HepG2 (cell line): ENCODE measurements at regions not wholly inside any gene's neighbourhood (a gene's known extent, or its start where the extent isn't known, plus 50 kb on each side); places are given as distances from the start of the nearest gene placed in this dataset.

Experiments
- ARNT ChIP-seq: fragments of 450-650 bp; IDR thresholded peaks from 2 replicates; pipeline ENCODE4 v1.6.1; 2017
- SOX13 ChIP-seq, 3 experiments: fragments of 450-650 bp in 1 of 3; sonication (generic) in 1 of 3; formaldehyde crosslinking in 1 of 3; IDR thresholded peaks in 2 of 3; conservative IDR thresholded peaks in 1 of 3; 2 replicates each; pipeline versions ENCODE4 v1.5.0 to v1.6.1; 2016 to 2020; ENCODE audit warnings: antibody characterized with exemption in 1 of 3, mild to moderate bottlenecking in 1 of 3, missing compliant biosample characterization in 1 of 3, missing genetic modification reagents in 1 of 3, moderate library complexity in 1 of 3
- TCF12 ChIP-seq, 2 experiments: fragments of 450-650 bp in 1 of 2; sonication (generic) in 1 of 2; formaldehyde crosslinking in 1 of 2; IDR thresholded peaks; 2 replicates each; pipeline versions ENCODE4 v1.6.1 to v1.8.0; 2017 to 2022; ENCODE audit warnings: antibody characterized with exemption in 1 of 2, mild to moderate bottlenecking in 1 of 2, missing genetic modification reagents in 1 of 2, moderate library complexity in 1 of 2
- ZC3H4 ChIP-seq: sonication (generic); formaldehyde crosslinking; IDR thresholded peaks from 2 replicates; pipeline ENCODE4 v1.4.0; 2020; ENCODE audit warnings: missing genetic modification reagents, borderline replicate concordance
- ZNF350 ChIP-seq: sonication (generic); formaldehyde crosslinking; IDR thresholded peaks from 2 replicates; pipeline ENCODE4 v1.4.0; 2020; ENCODE audit warnings: mild to moderate bottlenecking, low read depth, missing genetic modification reagents, borderline replicate concordance
- ZNF512B ChIP-seq: sonication (generic); formaldehyde crosslinking; IDR thresholded peaks from 2 replicates; pipeline ENCODE4 v1.5.1; 2020; ENCODE audit warnings: missing genetic modification reagents, mild to moderate bottlenecking, borderline replicate concordance
- TF ChIP-seq, protein P1 (sequence below): sonication (generic); formaldehyde crosslinking; IDR thresholded peaks from 2 replicates; pipeline ENCODE4 v1.5.0; 2020; ENCODE audit warnings: missing genetic modification reagents, mild to moderate bottlenecking, borderline replicate concordance
- TF ChIP-seq, protein P2 (sequence below): sonication (generic); formaldehyde crosslinking; IDR thresholded peaks from 2 replicates; pipeline ENCODE4 v1.5.1; 2020; ENCODE audit warnings: mild to moderate bottlenecking, missing genetic modification reagents

DNA sequence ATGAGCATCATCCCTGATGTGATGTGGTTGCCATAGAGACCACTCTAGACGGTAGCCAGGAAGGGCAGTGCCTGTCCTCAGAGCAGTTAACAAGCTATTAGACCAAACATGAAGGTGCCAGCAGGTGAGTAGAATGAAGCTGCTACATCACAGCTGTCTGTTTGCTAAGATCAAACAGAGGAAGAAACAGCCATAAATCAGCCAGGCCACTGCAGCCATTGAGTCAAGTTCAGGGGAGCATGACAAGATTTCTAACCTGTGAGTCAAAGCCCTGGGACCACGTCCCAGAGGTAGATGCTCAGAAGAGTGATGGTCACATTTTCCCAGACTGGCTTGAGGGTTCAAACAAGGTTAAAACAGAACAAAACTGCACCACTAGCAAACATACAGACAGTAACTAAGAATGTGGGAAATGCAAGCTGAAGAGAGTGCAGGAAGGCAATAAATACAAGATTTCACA is 450.6 kb upstream of the DAB1 start (continued):
- TF ChIP-seq ZNF512B (CRISPR knock-in tag) (no peak), ZC3H4 (CRISPR knock-in tag) (no peak), TCF12 (IDR thresholded peaks at IDR 0.05) (no peak), TCF12 (CRISPR knock-in tag; IDR thresholded peaks at IDR 0.05) (no peak), ZNF350 (CRISPR knock-in tag) (no peak), ARNT (no peak), SOX13 (IDR thresholded peaks at IDR 0.05) (no peak), SOX13 (CRISPR knock-in tag; conservative IDR thresholded peaks at IDR 0.05 in 1 of 2, IDR thresholded peaks at IDR 0.05 in 1 of 2) (no peak)
- TF ChIP-seq, protein P1, sequence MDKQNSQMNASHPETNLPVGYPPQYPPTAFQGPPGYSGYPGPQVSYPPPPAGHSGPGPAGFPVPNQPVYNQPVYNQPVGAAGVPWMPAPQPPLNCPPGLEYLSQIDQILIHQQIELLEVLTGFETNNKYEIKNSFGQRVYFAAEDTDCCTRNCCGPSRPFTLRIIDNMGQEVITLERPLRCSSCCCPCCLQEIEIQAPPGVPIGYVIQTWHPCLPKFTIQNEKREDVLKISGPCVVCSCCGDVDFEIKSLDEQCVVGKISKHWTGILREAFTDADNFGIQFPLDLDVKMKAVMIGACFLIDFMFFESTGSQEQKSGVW (CRISPR knock-in tag): no peak
- TF ChIP-seq, protein P2, sequence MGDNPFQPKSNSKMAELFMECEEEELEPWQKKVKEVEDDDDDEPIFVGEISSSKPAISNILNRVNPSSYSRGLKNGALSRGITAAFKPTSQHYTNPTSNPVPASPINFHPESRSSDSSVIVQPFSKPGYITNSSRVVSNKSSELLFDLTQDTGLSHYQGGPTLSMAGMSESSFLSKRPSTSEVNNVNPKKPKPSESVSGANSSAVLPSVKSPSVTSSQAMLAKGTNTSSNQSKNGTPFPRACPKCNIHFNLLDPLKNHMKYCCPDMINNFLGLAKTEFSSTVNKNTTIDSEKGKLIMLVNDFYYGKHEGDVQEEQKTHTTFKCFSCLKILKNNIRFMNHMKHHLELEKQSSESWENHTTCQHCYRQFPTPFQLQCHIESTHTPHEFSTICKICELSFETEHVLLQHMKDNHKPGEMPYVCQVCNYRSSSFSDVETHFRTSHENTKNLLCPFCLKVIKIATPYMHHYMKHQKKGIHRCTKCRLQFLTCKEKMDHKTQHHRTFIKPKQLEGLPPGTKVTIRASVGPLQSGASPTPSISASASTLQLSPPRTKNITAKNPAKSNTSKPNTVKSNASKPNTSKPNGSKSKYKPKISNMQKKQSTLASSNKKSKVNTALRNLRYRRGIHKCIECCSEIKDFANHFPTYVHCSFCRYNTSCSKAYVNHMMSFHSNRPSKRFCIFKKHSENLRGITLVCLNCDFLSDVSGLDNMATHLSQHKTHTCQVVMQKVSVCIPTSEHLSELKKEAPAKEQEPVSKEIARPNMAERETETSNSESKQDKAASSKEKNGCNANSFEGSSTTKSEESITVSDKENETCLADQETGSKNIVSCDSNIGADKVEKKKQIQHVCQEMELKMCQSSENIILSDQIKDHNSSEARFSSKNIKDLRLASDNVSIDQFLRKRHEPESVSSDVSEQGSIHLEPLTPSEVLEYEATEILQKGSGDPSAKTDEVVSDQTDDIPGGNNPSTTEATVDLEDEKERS: no peak
